HG02763 (cell line): ENCODE measurements at regions not wholly inside any gene's neighbourhood (a gene's known extent, or its start where the extent isn't known, plus 50 kb on each side); places are given as distances from the start of the nearest gene placed in this dataset.
"Not testable (repeated sequence)": the region's sequence is repeated elsewhere in the genome, so short reads cannot be mapped to it uniquely, and the experiment has no call there.

Source experiments
- ATAC-seq: cut with Tn5 transposase; IDR thresholded peaks from one replicate; pipeline ENCODE4 v1.9.1; 2021; ENCODE audit warnings: mild to moderate bottlenecking, moderate library complexity; ENCODE audit not compliant: unreplicated experiment

GRCh38 chr2:113341191-113341869 is 62.6 kb upstream of the PAX8 start:
- ATAC-seq, result no peak

- ATAC-seq, result no peak
Observed at GRCh38 chr2:113337809-113338208, 59.1 kb upstream of the PAX8 start.

- not testable (repeated sequence) for ATAC-seq
Observed at GRCh38 chr2:113336040-113336439, 57.3 kb upstream of the PAX8 start.

DNA sequence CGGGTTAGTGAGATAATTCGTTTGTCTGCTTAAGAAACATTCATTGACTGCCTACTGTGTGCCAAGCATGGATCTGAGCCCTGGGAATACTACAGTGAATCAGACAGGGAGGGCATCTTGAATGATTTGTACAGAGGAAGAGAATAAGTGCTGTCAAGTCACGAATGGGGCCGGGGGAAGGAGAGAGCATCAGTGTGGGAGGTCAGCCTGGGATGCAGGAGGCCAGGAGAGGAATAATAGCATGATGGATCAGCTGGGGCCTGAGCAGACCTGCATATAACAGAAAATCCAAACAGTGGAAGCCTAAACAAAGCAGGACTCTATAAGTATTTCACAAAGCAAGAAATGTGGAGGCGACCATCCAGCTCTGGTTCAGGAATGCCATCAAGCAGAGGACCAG is 55.4 kb upstream of the PAX8 start:
- no peak for ATAC-seq

DNA sequence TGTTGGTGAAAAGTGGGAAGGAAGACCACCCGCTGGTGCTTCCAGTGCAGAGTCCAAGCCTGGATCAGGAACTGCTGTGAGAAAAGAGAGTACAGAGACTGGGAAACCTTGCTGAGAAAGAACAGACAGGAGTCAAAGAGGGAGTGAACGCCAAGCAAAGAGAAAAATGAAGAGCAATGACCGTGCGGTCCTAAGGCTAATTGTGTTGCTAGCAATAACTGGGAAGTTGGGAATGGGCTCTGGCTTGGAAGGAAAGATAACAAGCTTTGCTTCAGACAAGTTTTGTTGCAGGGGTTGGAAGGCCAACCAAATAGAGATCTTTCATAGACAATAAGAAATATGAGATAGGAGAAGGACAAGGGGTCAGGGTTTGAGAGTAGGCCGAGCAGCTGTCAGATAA is 55.0 kb upstream of the PAX8 start:
- not testable (repeated sequence) for ATAC-seq

GRCh38 chr2:113330060-113330767 is 51.5 kb upstream of the PAX8 start:
- ATAC-seq, result not testable (repeated sequence)

- ATAC-seq, result not testable (repeated sequence)
Observed at GRCh38 chr2:113328973-113329372, 50.3 kb upstream of the PAX8 start.

DNA sequence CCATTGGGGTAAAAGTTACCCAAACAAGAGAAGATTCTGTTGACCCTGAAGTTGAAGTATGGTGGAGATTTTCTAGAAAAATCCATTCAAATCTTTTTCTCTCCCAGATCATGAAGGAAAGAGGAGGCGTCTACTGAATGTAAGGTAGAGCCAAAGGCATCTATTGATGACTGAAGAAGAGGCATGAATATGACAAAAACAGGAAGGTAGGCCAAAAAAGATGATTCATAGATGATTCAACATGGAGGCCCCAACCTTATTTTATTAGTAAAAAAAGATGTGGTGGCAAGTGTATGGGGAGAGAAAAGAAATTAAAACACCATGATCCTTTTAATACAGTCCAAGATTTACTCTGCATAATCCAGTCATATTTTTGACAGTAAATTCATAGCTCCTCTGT is 49.9 kb upstream of the PAX8 start:
- ATAC-seq, result not testable (repeated sequence)
